NCI-H146 (cell line): ENCODE measurements at regions not wholly inside any gene's neighbourhood (a gene's known extent, or its start where the extent isn't known, plus 50 kb on each side); places are given as distances from the start of the nearest gene placed in this dataset.
"Not testable (repeated sequence)": the region's sequence is repeated elsewhere in the genome, so short reads cannot be mapped to it uniquely, and the experiment has no call there.

ENCODE experiments used
- DNase-seq: peaks from one replicate; lab custom pipeline; 2025; lab: John Stamatoyannopoulos, UW

GRCh38 chr15:79756365-79756764, 140.4 kb downstream of the MTHFS start:
- DNase-seq: no peak

DNA sequence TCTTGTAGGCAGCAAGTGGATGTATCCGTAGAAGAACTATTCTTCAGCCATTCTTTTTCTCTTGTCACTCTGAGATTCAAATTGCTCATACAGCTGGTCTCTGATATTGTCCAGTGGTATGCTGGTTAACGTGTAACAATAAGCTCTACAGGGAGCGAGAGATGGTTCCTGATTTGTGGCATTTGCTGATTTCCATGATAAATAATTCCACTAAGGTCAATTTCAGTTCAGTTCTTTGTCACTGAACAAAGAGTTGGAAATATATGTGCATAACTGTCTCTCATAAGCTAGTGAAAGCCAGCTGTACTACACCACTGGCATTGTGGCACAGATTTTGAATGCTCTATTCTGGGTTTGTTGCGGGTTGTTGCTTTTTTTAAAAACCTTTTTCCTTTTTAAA, 131.7 kb downstream of the MTHFS start:
- no peak for DNase-seq

DNA sequence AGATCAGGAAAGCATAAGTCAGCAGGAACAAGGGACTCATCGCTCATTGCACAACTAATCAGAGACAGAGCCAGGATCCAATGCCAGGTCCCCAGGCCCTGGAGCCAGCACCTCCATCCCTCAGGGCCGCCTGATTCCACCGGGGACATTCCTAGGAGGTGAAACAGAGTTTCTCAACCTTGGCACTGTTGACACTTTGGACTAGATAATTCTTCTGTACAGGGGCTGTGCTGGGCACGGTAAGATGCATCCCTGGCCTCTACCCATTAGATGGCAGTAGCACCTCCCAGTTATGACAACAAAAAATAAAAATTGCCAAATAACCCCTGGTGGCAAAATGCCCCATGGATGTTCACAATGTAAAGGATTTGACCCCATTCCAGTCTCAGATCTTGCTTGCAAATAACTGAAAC, 127.7 kb downstream of the MTHFS start:
- DNase-seq: no peak

DNA sequence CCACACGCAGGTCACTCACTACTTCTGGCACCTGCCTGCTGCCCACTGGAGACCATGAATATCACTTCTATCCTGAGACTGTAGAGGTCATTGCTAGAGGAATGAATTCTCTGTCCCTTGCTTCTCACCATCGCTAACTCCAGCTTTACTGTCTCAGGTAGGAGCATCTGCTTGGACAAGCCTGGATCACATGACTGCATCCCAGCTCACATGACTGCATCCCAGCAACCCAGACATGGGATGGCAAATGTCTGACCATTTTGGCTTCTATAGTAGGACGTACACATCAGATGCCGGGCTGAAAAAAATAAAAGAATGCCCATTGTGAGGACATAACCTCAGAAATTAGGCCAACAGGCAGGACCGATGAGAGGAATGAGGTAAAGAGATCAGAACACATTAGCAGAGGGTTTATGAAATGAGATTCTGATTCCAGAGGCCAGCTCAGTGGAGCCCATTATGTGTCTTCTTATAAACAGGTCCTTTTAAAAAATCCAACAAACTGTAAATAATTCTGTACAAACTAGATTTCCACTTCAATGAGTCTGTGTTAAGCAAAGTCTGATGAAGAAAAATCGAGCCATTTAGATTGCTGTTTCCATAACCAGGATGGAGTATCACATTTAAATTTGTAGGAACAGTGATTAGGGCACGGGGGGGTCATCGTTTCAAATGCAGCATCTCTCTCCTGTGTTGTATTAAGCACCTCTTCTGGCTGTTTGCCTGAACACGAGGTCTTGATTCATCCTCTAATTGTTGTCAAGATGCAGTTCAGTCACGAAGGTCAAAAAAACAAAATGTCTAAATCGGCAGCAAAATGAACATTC, 126.7 kb downstream of the MTHFS start:
- no peak for DNase-seq

- DNase-seq: no peak
Observed at GRCh38 chr15:79773128-79773527, 123.7 kb downstream of the MTHFS start.

DNA sequence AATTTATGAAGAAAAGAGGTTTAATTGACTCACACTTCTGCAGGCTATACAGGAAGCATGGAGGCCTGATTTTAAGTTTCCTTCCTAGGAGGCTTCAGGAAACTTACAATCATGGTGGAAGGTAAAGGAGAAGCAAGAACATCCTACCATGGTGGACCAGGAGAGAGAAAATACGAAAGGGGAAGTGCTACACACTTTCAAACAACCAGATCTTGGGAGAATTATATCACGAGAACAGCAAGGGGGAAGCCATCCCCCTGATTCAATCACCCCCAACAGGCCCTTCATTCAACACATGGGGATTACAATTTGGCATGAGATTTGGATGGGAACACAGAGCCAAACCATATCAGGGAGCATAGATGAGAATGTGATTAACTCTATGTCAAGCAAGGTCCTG, 121.0 kb downstream of the MTHFS start:
- DNase-seq: no peak

DNA sequence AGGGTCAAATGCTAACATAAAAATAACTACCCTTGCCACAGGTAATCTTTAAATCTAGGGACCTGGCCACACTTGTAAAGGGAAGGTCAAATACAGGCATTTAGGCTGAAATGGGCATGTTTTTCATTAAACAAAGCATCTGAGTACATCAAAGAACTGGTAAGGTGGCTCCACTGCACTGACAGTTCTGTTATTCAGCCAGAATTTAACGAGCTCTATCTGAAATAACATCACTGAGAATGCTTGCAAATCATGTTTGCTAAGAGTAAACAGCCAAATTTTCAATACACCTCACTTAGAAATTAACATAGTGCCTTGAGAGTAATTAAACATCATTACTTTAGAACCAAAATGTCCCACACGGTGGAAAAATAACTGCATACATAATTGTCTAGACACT, 118.9 kb downstream of the MTHFS start:
- DNase-seq: no peak

GRCh38 chr15:79778378-79778990, 118.3 kb downstream of the MTHFS start:
- no peak for DNase-seq

DNA sequence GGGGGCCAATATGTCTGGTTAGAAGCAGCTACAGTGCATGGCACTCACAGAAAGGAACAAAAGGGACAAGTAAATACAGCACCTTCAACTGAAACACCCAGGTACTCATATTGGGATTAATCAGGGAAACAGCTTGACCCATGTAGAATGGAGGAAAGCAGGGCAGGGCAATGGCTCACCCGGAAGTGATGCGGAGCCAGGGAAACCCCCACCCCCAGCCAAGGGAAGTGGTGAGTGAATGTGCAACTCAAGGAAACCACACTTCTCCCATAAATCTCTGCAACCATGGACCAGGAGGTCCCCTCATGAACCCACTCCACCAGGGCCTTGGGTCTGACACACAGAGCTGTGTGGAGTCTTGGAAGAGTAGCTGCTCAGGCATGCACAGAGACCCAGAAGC, 117.1 kb downstream of the MTHFS start:
- DNase-seq: no peak

- not testable (repeated sequence) for DNase-seq
Observed at GRCh38 chr15:79782307-79782706, 114.5 kb downstream of the MTHFS start.
